Kidney (tissue), 13 donors: ENCODE measurements at regions not wholly inside any gene's neighbourhood (a gene's known extent, or its start where the extent isn't known, plus 50 kb on each side); places are given as distances from the start of the nearest gene placed in this dataset.

Experiments
- DNase-seq, 5 donors: peaks; one replicate each; pipeline ENCODE4 v3.0.0-alpha.2; 2013 to 2020
- FAIRE-seq: peaks from 2 replicates; lab custom pipeline; 2012; peaks lifted over from hg19 to GRCh38; lab: Jason Lieb, UNC
- H3K27ac ChIP-seq, 2 donors: one replicate each; pipeline ENCODE4 v1.7.0; 2013; ENCODE audit warnings: low read depth in 2 of 2, low read length in 2 of 2, inconsistent platforms in 1 of 2
- H3K27me3 ChIP-seq: one replicate; pipeline ENCODE4 v1.7.1; 2013; ENCODE audit warnings: low read length, inconsistent platforms; ENCODE audit not compliant: control insufficient read depth, insufficient read depth
- H3K36me3 ChIP-seq, 3 donors: one replicate each; pipeline versions ENCODE4 v1.7.0 to v1.7.1; 2013; ENCODE audit warnings: low read length in 3 of 3, control low read depth in 1 of 3, inconsistent platforms in 1 of 3; ENCODE audit not compliant: insufficient read depth in 3 of 3, control insufficient read depth in 2 of 3
- H3K4me1 ChIP-seq, 3 donors: one replicate each; pipeline versions ENCODE4 v1.7.0 to v1.7.1; 2013; ENCODE audit warnings: low read length in 3 of 3, inconsistent platforms in 1 of 3, low read depth in 1 of 3; ENCODE audit not compliant: control insufficient read depth in 2 of 3, insufficient read depth in 2 of 3
- H3K4me3 ChIP-seq, 3 donors: one replicate each; pipeline versions ENCODE4 v1.7.0 to v1.8.1; 2013; ENCODE audit warnings: low read length in 3 of 3, control low read depth in 1 of 3, inconsistent platforms in 1 of 3
- H3K9ac ChIP-seq, 3 donors: one replicate each; pipeline versions ENCODE4 v1.7.0 to v1.7.1; 2013; ENCODE audit warnings: low read length in 3 of 3, control low read depth in 1 of 3, inconsistent platforms in 1 of 3
- H3K9me3 ChIP-seq, 3 donors: one replicate each; pipeline versions ENCODE4 v1.7.0 to v1.7.1; 2013; ENCODE audit warnings: low read length in 3 of 3, control low read depth in 1 of 3, inconsistent platforms in 1 of 3; ENCODE audit not compliant: control insufficient read depth in 2 of 3, insufficient read depth in 1 of 3
- intact Hi-C: fragments of 100-400 bp; cut with DNase I; formaldehyde crosslinking; loops from one replicate; pipeline ENCODE4 v1.11.1; 2022
- TF ChIP-seq, protein P1 (sequence below): IDR thresholded peaks from 3 replicates; pipeline ENCODE4 v1.5.1; 2012; ENCODE audit warnings: mild to moderate bottlenecking, moderate library complexity, borderline replicate concordance; ENCODE audit not compliant: insufficient read depth; ENCODE audit errors: extremely low read depth
- donor health status: control.
- donor health status: control.
- donor health status: control.
- donor health status: control.
- donor health status: control.
- donor health status: DM: yes; HTN: yes; CAD: no.
- donor health status: Normal renal cell carcinoma (clear cell type).

DNA sequence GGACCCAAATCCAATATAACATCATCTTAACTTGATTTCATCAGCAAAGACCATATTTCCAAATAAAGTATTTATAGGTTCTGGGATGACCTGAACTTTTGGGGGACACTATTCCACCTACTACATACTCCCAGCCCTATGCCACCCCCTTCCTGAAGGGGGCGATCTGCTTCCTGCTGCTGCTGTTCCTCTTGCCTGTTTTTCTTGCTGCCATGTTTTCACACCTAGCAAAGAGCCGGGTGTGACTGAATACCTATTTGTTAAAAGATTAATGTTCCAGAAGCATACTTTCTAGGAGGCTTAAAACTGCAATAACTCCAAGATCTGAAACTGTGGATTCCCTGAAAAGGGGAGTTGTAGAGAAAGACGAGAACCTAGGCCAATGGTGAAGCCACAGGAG, 89.7 kb downstream of the ICOS start:
- H3K27me3 ChIP-seq, result no peaks in the 10 kb centered on the region
- no peak for DNase-seq
- no peaks in the 10 kb centered on the region for H3K36me3 ChIP-seq
- FAIRE-seq, result no peak
- no peaks in the 10 kb centered on the region for H3K4me1 ChIP-seq
- no peak overlapping the region for H3K27ac ChIP-seq
- H3K9me3 ChIP-seq, result no peaks in the 10 kb centered on the region
- H3K9ac ChIP-seq, result no peak overlapping the region
- TF ChIP-seq, protein P1, sequence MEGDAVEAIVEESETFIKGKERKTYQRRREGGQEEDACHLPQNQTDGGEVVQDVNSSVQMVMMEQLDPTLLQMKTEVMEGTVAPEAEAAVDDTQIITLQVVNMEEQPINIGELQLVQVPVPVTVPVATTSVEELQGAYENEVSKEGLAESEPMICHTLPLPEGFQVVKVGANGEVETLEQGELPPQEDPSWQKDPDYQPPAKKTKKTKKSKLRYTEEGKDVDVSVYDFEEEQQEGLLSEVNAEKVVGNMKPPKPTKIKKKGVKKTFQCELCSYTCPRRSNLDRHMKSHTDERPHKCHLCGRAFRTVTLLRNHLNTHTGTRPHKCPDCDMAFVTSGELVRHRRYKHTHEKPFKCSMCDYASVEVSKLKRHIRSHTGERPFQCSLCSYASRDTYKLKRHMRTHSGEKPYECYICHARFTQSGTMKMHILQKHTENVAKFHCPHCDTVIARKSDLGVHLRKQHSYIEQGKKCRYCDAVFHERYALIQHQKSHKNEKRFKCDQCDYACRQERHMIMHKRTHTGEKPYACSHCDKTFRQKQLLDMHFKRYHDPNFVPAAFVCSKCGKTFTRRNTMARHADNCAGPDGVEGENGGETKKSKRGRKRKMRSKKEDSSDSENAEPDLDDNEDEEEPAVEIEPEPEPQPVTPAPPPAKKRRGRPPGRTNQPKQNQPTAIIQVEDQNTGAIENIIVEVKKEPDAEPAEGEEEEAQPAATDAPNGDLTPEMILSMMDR, result no peak
- intact Hi-C loops, result no loop called here
- H3K4me3 ChIP-seq, result no peak overlapping the region

DNA sequence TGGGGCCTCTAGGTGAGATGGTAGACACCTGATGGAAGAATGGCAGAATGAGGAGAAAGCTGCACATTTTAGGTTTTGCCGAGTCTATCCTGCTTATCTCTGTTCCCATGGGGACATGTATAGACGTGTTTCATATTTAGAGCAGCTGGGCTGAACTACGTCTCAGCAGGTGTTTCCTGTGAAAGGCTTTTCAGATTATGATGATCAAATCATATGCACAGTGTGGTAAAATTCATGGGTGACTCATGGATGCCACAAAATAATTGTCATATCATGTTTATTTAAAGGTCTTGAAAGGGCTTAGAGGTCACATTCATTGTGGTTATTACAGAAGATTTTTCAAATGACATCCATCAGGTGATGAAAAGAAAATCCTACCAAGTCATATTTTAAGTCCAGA, 90.5 kb downstream of the ICOS start:
- intact Hi-C loops, result no loop called here
- no peak overlapping the region for H3K4me3 ChIP-seq

DNA sequence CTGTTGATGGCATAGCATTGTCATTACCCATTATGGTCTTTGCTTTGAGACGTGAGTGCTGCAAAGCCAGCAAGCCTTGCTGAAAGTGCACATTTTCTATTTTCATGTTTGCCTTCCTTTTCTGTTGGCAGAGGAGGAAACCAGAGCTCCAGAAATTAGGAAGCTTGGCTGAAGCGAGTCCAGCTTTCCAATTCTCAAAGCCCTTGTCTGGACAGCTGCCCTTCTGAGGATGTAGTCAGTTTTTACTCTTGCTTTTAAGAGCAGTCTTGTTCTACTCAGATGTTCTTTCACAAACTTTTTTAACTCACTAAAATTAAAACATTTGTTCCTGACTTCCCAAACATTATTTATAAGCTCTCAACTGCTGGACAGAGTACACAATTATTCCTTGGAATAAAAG, 93.8 kb downstream of the ICOS start:
- Histone ChIP-seq H3K27me3 (no peaks in the 10 kb centered on the region), H3K4me1 (no peaks in the 10 kb centered on the region), H3K27ac (no peak overlapping the region), H3K4me3 (no peak overlapping the region), H3K9ac (no peak overlapping the region), H3K9me3 (no peaks in the 10 kb centered on the region), H3K36me3 (no peaks in the 10 kb centered on the region)
- TF ChIP-seq, protein P1, result no peak
- intact Hi-C loops, result no loop called here
- no peak for FAIRE-seq
- DNase-seq, result no peak

More for the DNA sequence above, 90.5 kb downstream of the ICOS start:
- TF ChIP-seq, protein P1, result no peak
- Histone ChIP-seq H3K27ac (no peak overlapping the region), H3K9ac (no peak overlapping the region), H3K4me1 (no peaks in the 10 kb centered on the region), H3K36me3 (no peaks in the 10 kb centered on the region), H3K9me3 (no peaks in the 10 kb centered on the region), H3K27me3 (no peaks in the 10 kb centered on the region)
- FAIRE-seq, result no peak
- DNase-seq, result no peak

DNA sequence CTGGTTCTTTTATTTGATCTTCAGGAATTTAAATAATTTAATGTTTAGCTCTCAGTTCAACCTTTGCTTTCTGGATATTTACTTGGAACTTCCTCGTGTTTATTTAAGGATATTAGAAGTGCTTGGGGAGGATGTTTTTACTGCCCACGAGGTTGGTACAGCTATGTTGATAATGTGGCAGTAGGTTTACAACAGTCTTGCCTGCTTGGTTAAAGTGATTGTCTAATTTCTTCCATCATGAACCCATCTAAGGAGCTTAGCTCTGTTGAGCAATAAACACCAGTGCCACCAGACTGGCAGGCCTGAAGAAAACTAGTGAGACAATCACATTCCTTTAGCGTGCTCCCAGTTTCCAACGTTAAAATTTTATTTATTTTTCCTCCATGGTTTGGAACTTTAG, 94.5 kb downstream of the ICOS start:
- TF ChIP-seq, protein P1, result no peak
- H3K27me3 ChIP-seq, result no peaks in the 10 kb centered on the region
- intact Hi-C loops, result no loop called here
- DNase-seq, result peak in 1 of 5 donors; percentile 18
- no peak overlapping the region for H3K9ac ChIP-seq
- no peaks in the 10 kb centered on the region for H3K4me1 ChIP-seq
- no peaks in the 10 kb centered on the region for H3K36me3 ChIP-seq
- FAIRE-seq, result no peak
- no peak overlapping the region for H3K4me3 ChIP-seq
- no peaks in the 10 kb centered on the region for H3K9me3 ChIP-seq
- H3K27ac ChIP-seq, result no peak overlapping the region
